Stimulated activated CD4-positive, alpha-beta T cell treated with anti-CD3 and anti-CD28 coated beads, Interleukin-1b, Interleukin-23, amount 100 ng/mL, for 24 hours (primary cell): ENCODE measurements at regions not wholly inside any gene's neighbourhood (a gene's known extent, or its start where the extent isn't known, plus 50 kb on each side); places are given as distances from the start of the nearest gene placed in this dataset.

ENCODE experiments used
- DNase-seq, 4 experiments: peaks; one replicate each; pipeline ENCODE4 v3.0.0-alpha.2; 2020; ENCODE audit warnings: low read depth in 4 of 4, low spot score in 1 of 4

- DNase-seq: no peak
These were observed 79.1 kb downstream of the TRIB2 start for GRCh38 chr2:12795851-12796250.

GRCh38 chr2:12796657-12797056 is 79.9 kb downstream of the TRIB2 start:
- DNase-seq: no peak

- DNase-seq: no peak
These were observed 81.1 kb downstream of the TRIB2 start for GRCh38 chr2:12797815-12798214.

GRCh38 chr2:12803607-12804006 is 86.9 kb downstream of the TRIB2 start:
- no peak for DNase-seq

- DNase-seq: no peak
These were observed 87.5 kb downstream of the TRIB2 start for GRCh38 chr2:12804091-12804856.

GRCh38 chr2:12805033-12805432 is 88.3 kb downstream of the TRIB2 start:
- no peak for DNase-seq

GRCh38 chr2:12806549-12807242 is 90.0 kb downstream of the TRIB2 start:
- DNase-seq: no peak

GRCh38 chr2:12807907-12808810 is 91.4 kb downstream of the TRIB2 start:
- no peak for DNase-seq

- DNase-seq: no peak
These were observed 92.8 kb downstream of the TRIB2 start for GRCh38 chr2:12809526-12809925.

- no peak for DNase-seq
These were observed 95.2 kb downstream of the TRIB2 start for GRCh38 chr2:12811916-12812315.

- DNase-seq: no peak
These were observed 96.4 kb downstream of the TRIB2 start for GRCh38 chr2:12813166-12813565.

GRCh38 chr2:12816379-12817306 is 99.9 kb downstream of the TRIB2 start:
- DNase-seq: no peak

- no peak for DNase-seq
These were observed 101.1 kb downstream of the TRIB2 start for GRCh38 chr2:12817870-12818269.

GRCh38 chr2:12818416-12819102 is 101.8 kb downstream of the TRIB2 start:
- DNase-seq: no peak

- DNase-seq: no peak
These were observed 102.4 kb downstream of the TRIB2 start for GRCh38 chr2:12819103-12819475.

- no peak for DNase-seq
These were observed 103.0 kb downstream of the TRIB2 start for GRCh38 chr2:12819721-12820120.

- DNase-seq: no peak
These were observed 104.9 kb downstream of the TRIB2 start for GRCh38 chr2:12821656-12822055.

- no peak for DNase-seq
These were observed 107.6 kb downstream of the TRIB2 start for GRCh38 chr2:12824351-12824777.

GRCh38 chr2:12824778-12825379 is 108.1 kb downstream of the TRIB2 start:
- no peak for DNase-seq

GRCh38 chr2:12826781-12827180 is 110.0 kb downstream of the TRIB2 start:
- no peak for DNase-seq
